Activated CD4-positive, alpha-beta T cell treated with anti-CD3 and anti-CD28 coated beads, Interleukin-2, amount 50 U/mL, for 16 hours (primary cell): ENCODE measurements at regions not wholly inside any gene's neighbourhood (a gene's known extent, or its start where the extent isn't known, plus 50 kb on each side); places are given as distances from the start of the nearest gene placed in this dataset.
"Not testable (repeated sequence)": the region's sequence is repeated elsewhere in the genome, so short reads cannot be mapped to it uniquely, and the experiment has no call there.

Source experiments
- DNase-seq: peaks from one replicate; pipeline ENCODE4 v3.0.0-alpha.2; 2020

- DNase-seq: no peak
Measured at GRCh38 chr2:182477774-182478173, 50.9 kb upstream of the PDE1A start.

GRCh38 chr2:182481676-182482075 lies 54.8 kb upstream of the PDE1A start:
- no peak for DNase-seq

- no peak for DNase-seq
Measured at GRCh38 chr2:182482511-182482910, 55.7 kb upstream of the PDE1A start.

- no peak for DNase-seq
Measured at GRCh38 chr2:182496596-182496995, 69.8 kb upstream of the PDE1A start.

- no peak for DNase-seq
Measured at GRCh38 chr2:182499706-182500470, 73.1 kb upstream of the PDE1A start.

- DNase-seq: no peak
Measured at GRCh38 chr2:182503886-182504285, 77.0 kb upstream of the PDE1A start.

GRCh38 chr2:182504903-182505302 lies 78.1 kb upstream of the PDE1A start:
- no peak for DNase-seq

- no peak for DNase-seq
Measured at GRCh38 chr2:182506606-182507005, 79.8 kb upstream of the PDE1A start.

GRCh38 chr2:182508583-182508982 lies 81.7 kb upstream of the PDE1A start:
- not testable (repeated sequence) for DNase-seq

GRCh38 chr2:182509216-182509615 lies 82.4 kb upstream of the PDE1A start:
- no peak for DNase-seq

GRCh38 chr2:182521453-182522404 lies 94.9 kb upstream of the PDE1A start:
- DNase-seq: no peak

- no peak for DNase-seq
Measured at GRCh38 chr2:182522405-182522896, 95.6 kb upstream of the PDE1A start.

GRCh38 chr2:182522972-182523473 lies 96.2 kb upstream of the PDE1A start:
- no peak for DNase-seq

GRCh38 chr2:182530636-182531035 lies 103.8 kb upstream of the PDE1A start:
- DNase-seq: no peak

GRCh38 chr2:182540252-182540651 lies 113.4 kb upstream of the PDE1A start:
- no peak for DNase-seq

- DNase-seq: no peak
Measured at GRCh38 chr2:182541268-182541667, 114.4 kb upstream of the PDE1A start.

GRCh38 chr2:182542501-182543258 lies 115.8 kb upstream of the PDE1A start:
- no peak for DNase-seq

- no peak for DNase-seq
Measured at GRCh38 chr2:182543741-182544525, 117.1 kb upstream of the PDE1A start.

GRCh38 chr2:182545420-182546167 lies 118.8 kb upstream of the PDE1A start:
- no peak for DNase-seq

GRCh38 chr2:182548031-182548950 lies 121.5 kb upstream of the PDE1A start:
- no peak for DNase-seq
